Neural progenitor cell (in vitro differentiated cells): ENCODE measurements at regions not wholly inside any gene's neighbourhood (a gene's known extent, or its start where the extent isn't known, plus 50 kb on each side); places are given as distances from the start of the nearest gene placed in this dataset.

ENCODE experiments used
- CTCF ChIP-seq: fragments of 200-600 bp; sonication (generic); IDR thresholded peaks from 2 replicates; pipeline ENCODE4 v1.5.1; 2017; ENCODE audit warnings: antibody characterized with exemption, mild to moderate bottlenecking
- EZH2 ChIP-seq: fragments of 200-600 bp; sonication (generic); IDR thresholded peaks from 2 replicates; pipeline ENCODE4 v1.6.1; 2017; ENCODE audit warnings: antibody characterized with exemption, mild to moderate bottlenecking, moderate library complexity
- EZH2phosphoT487 ChIP-seq: fragments of 200-600 bp; sonication (generic); IDR thresholded peaks from 2 replicates; pipeline ENCODE4 v1.6.1; 2017; ENCODE audit warnings: antibody characterized with exemption

DNA sequence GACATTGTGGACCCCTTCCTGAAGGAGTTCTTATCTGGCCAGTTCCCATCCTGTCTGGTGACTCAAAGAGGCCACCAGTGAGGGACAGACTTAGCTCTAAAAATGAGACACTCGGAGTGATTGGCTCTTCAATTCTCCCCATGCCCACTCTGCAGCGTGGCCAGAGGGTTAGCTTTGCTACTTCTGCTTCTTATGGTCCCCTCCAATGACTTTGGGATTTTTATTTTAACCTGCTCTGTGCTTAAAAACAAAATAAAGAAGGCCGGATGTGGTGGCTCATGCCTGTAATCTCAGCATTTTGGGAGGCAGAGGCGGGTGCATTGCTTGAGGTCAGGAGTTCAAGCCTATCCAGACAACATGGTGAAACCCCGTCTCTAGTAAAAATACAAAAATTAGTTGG, 573.0 kb upstream of the AUTS2 start:
- TF ChIP-seq CTCF (no peak), EZH2 (no peak), EZH2phosphoT487 (no peak)
